ENCODE measurements at regions not wholly inside any gene's neighbourhood (a gene's known extent, or its start where the extent isn't known, plus 50 kb on each side); places are given as distances from the start of the nearest gene placed in this dataset.
"Not testable (repeated sequence)": the region's sequence is repeated elsewhere in the genome, so short reads cannot be mapped to it uniquely, and the experiment has no call there.

GRCh38 chr4:9532134-9532862 lies 88.1 kb downstream of the DEFB131A start:
- TF ChIP-seq, protein P1, sequence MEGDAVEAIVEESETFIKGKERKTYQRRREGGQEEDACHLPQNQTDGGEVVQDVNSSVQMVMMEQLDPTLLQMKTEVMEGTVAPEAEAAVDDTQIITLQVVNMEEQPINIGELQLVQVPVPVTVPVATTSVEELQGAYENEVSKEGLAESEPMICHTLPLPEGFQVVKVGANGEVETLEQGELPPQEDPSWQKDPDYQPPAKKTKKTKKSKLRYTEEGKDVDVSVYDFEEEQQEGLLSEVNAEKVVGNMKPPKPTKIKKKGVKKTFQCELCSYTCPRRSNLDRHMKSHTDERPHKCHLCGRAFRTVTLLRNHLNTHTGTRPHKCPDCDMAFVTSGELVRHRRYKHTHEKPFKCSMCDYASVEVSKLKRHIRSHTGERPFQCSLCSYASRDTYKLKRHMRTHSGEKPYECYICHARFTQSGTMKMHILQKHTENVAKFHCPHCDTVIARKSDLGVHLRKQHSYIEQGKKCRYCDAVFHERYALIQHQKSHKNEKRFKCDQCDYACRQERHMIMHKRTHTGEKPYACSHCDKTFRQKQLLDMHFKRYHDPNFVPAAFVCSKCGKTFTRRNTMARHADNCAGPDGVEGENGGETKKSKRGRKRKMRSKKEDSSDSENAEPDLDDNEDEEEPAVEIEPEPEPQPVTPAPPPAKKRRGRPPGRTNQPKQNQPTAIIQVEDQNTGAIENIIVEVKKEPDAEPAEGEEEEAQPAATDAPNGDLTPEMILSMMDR (IDR thresholded peaks at IDR 0.05; ENCODE audit: low read depth, low read length), result peak; percentile 43
- TF ChIP-seq EZH2phosphoT487 (IDR thresholded peaks at IDR 0.05; ENCODE audit: low read depth), result not testable (repeated sequence)
